Adrenal gland (tissue), 5 donors: ENCODE measurements at regions not wholly inside any gene's neighbourhood (a gene's known extent, or its start where the extent isn't known, plus 50 kb on each side); places are given as distances from the start of the nearest gene placed in this dataset.

Source experiments
- POLR2A ChIP-seq, 2 donors: fragments of 450-650 bp; IDR thresholded peaks; one replicate each; pipeline ENCODE4 v1.6.1; 2017; ENCODE audit warnings: antibody characterized with exemption in 2 of 2, mild to moderate bottlenecking in 2 of 2, moderate library complexity in 1 of 2
- TF ChIP-seq, protein P1 (sequence below), 6 experiments: fragments of 450-650 bp in 4 of 6; fragments of 200-600 bp in 2 of 6; sonication (generic) in 1 of 6; IDR thresholded peaks; 1 replicate in 5 of 6; 2 replicates in 1 of 6; pipeline versions ENCODE4 v1.5.1 to v1.8.0; 2016 to 2021; ENCODE audit warnings: antibody characterized with exemption in 6 of 6, mild to moderate bottlenecking in 2 of 6, moderate library complexity in 1 of 6
- donor health status: DM: no; HTN: no; CAD: no.

DNA sequence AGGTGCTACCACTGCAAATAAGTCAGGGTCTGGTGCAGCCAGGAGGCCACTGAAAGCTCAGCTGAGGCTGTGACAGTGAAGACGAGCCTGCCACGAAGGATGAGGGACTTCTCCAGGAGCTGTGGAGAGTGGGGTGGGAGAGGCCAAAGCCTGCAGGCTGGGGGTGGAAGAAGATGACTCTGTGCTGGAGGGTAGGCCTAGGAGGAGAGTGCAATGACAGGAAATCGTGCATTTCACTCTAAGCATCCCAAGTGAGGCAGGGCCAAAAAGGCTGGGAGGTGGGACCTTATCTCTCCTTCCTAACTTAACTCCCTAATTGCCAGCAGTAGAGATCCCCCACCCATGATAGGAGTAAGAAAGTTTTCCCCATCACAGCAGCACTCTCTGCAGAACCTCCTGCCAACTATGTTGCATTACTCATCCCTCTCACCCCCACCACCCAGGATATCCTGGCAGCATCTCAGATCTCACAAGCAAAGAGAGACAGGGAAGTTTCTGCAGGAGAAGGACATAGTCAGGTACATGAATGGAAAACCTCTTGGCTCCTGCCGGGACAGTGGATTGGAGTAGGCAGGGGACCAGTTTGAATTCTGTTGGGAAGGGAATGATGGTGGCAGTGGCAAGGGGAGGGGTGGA is 466.2 kb downstream of the CDH26 start:
- TF ChIP-seq POLR2A (IDR thresholded peaks at IDR 0.05) = no peak
- TF ChIP-seq, protein P1, sequence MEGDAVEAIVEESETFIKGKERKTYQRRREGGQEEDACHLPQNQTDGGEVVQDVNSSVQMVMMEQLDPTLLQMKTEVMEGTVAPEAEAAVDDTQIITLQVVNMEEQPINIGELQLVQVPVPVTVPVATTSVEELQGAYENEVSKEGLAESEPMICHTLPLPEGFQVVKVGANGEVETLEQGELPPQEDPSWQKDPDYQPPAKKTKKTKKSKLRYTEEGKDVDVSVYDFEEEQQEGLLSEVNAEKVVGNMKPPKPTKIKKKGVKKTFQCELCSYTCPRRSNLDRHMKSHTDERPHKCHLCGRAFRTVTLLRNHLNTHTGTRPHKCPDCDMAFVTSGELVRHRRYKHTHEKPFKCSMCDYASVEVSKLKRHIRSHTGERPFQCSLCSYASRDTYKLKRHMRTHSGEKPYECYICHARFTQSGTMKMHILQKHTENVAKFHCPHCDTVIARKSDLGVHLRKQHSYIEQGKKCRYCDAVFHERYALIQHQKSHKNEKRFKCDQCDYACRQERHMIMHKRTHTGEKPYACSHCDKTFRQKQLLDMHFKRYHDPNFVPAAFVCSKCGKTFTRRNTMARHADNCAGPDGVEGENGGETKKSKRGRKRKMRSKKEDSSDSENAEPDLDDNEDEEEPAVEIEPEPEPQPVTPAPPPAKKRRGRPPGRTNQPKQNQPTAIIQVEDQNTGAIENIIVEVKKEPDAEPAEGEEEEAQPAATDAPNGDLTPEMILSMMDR (IDR thresholded peaks at IDR 0.05) = no peak
